ENCODE measurements at regions not wholly inside any gene's neighbourhood (a gene's known extent, or its start where the extent isn't known, plus 50 kb on each side); places are given as distances from the start of the nearest gene placed in this dataset.

GRCh38 chr22:23478175-23478574, 101.9 kb downstream of the IGLL1 start:
- TF ChIP-seq CTCF (IDR thresholded peaks at IDR 0.05) (no peak), POLR2A (IDR thresholded peaks at IDR 0.05) (no peak)
